IMR-90 (cell line): ENCODE measurements at regions not wholly inside any gene's neighbourhood (a gene's known extent, or its start where the extent isn't known, plus 50 kb on each side); places are given as distances from the start of the nearest gene placed in this dataset.

ENCODE experiments used
- ATAC-seq: fragments of 200-7000 bp; cut with Tn5 transposase; 2 replicates; pipeline ENCODE4 v1.9.1; 2020; ENCODE audit warnings: low read depth, mild to moderate bottlenecking, moderate library complexity
- BruUV-seq: library from RNA; stranded (reverse); fragments of 400-500 nt; replicated peaks from 2 replicates; lab custom pipeline; 2021; lab: Mats Ljungman, UMichigan
- CTCF ChIA-PET: fragments of 300-600 bp; formaldehyde crosslinking; extraction: SDS; loops from one replicate; lab custom pipeline; 2021; ENCODE audit warnings: antibody characterized with exemption; lab: Yijun Ruan, JAX
- POLR2A ChIA-PET: fragments of 300-600 bp; sonication (Branson Sonifier 250); formaldehyde crosslinking; loops from one replicate; lab custom pipeline; 2022; ENCODE audit warnings: antibody characterized with exemption; ENCODE audit not compliant: unreplicated experiment; lab: Charles Lee
- DNase-seq: peaks from one replicate; pipeline ENCODE4 v3.0.0; 2013
- H2AFZ ChIP-seq: replicated peaks from 2 replicates; pipeline ENCODE3; 2013; ENCODE audit warnings: low read length, mild to moderate bottlenecking; ENCODE audit not compliant: poor library complexity
- H2AK5ac ChIP-seq: 2 replicates; pipeline ENCODE4 v1.6.1; 2013; ENCODE audit warnings: low read depth, low read length, inconsistent platforms
- H2AK9ac ChIP-seq: replicated peaks from 2 replicates; pipeline ENCODE3; 2013; ENCODE audit warnings: mild to moderate bottlenecking, low read depth, low read length, moderate library complexity; ENCODE audit not compliant: poor library complexity
- H2BK120ac ChIP-seq: 2 replicates; pipeline ENCODE4 v1.6.1; 2013; ENCODE audit warnings: low read depth, low read length, inconsistent platforms
- H2BK15ac ChIP-seq: 3 replicates; pipeline ENCODE4 v1.6.1; 2013; ENCODE audit warnings: low read depth, low read length, inconsistent platforms
- H2BK20ac ChIP-seq: 2 replicates; pipeline ENCODE4 v1.6.1; 2013; ENCODE audit warnings: low read depth, mild to moderate bottlenecking, inconsistent platforms, low read length, moderate library complexity
- H2BK5ac ChIP-seq: 2 replicates; pipeline ENCODE4 v1.6.1; 2013; ENCODE audit warnings: mild to moderate bottlenecking, low read depth, low read length, inconsistent platforms; ENCODE audit not compliant: poor library complexity, severe bottlenecking
- H3K14ac ChIP-seq: replicated peaks from 2 replicates; pipeline ENCODE4 v1.6.1; 2013; ENCODE audit warnings: low read depth, low read length, inconsistent platforms
- H3K18ac ChIP-seq: 2 replicates; pipeline ENCODE4 v1.6.1; 2013; ENCODE audit warnings: low read depth, low read length, control low read depth
- H3K23ac ChIP-seq: 2 replicates; pipeline ENCODE4 v1.6.1; 2013; ENCODE audit warnings: low read depth, low read length, inconsistent platforms
- H3K27ac ChIP-seq: 2 replicates; pipeline ENCODE4 v1.5.1; 2013; ENCODE audit warnings: mild to moderate bottlenecking, control low read depth, low read length; ENCODE audit not compliant: insufficient read depth
- H3K27me3 ChIP-seq: 2 replicates; pipeline ENCODE4 v1.6.1; 2013; ENCODE audit warnings: low read length; ENCODE audit not compliant: control insufficient read depth, insufficient read depth
- H3K36me3 ChIP-seq: 2 replicates; pipeline ENCODE4 v1.6.1; 2013; ENCODE audit warnings: low read length, mixed read lengths; ENCODE audit not compliant: control insufficient read depth, insufficient read depth
- H3K4ac ChIP-seq: 2 replicates; pipeline ENCODE4 v1.6.1; 2013; ENCODE audit warnings: low read depth, low read length, inconsistent platforms
- H3K4me1 ChIP-seq: 2 replicates; pipeline ENCODE4 v1.6.1; 2013; ENCODE audit warnings: low read length, mixed read lengths; ENCODE audit not compliant: control insufficient read depth, insufficient read depth
- H3K4me2 ChIP-seq: 2 replicates; pipeline ENCODE4 v1.6.1; 2013; ENCODE audit warnings: low read depth, mild to moderate bottlenecking, control low read depth, low read length, moderate library complexity
- H3K4me3 ChIP-seq: 2 replicates; pipeline ENCODE4 v1.5.1; 2013; ENCODE audit warnings: low read depth, mild to moderate bottlenecking, control low read depth, low read length, moderate library complexity; ENCODE audit not compliant: insufficient read depth
- H3K56ac ChIP-seq: 2 replicates; pipeline ENCODE4 v1.6.1; 2013; ENCODE audit warnings: low read length, inconsistent platforms; ENCODE audit not compliant: insufficient read depth; ENCODE audit errors: extremely low read depth
- H3K79me1 ChIP-seq, 2 experiments: 2 replicates each; pipeline ENCODE4 v1.6.1; 2013; ENCODE audit warnings: low read length in 2 of 2, inconsistent platforms in 1 of 2, low read depth in 1 of 2
- H3K9ac ChIP-seq: 2 replicates; pipeline ENCODE4 v1.6.1; 2013; ENCODE audit warnings: low read depth, low read length, control low read depth
- H3K9me1 ChIP-seq: 2 replicates; pipeline ENCODE4 v1.6.1; 2013; ENCODE audit warnings: low read length, inconsistent platforms; ENCODE audit not compliant: insufficient read depth
- H3K9me3 ChIP-seq: 2 replicates; pipeline ENCODE4 v1.6.1; 2013; ENCODE audit warnings: low read length; ENCODE audit not compliant: control insufficient read depth, insufficient read depth
- H4K20me1 ChIP-seq: 2 replicates; pipeline ENCODE4 v1.6.1; 2013; ENCODE audit warnings: low read length, inconsistent platforms; ENCODE audit not compliant: insufficient read depth
- H4K5ac ChIP-seq: 2 replicates; pipeline ENCODE4 v1.6.1; 2013; ENCODE audit warnings: mild to moderate bottlenecking, low read depth, low read length, control low read depth
- H4K8ac ChIP-seq, 2 experiments: 2 replicates each; pipeline ENCODE4 v1.6.1; 2013; ENCODE audit warnings: low read depth in 2 of 2, low read length in 2 of 2, control low read depth in 1 of 2, inconsistent platforms in 1 of 2
- H4K91ac ChIP-seq: 2 replicates; pipeline ENCODE4 v1.6.1; 2013; ENCODE audit warnings: low read depth, low read length, inconsistent platforms; ENCODE audit not compliant: insufficient read depth
- BHLHE40 ChIP-seq: fragments of 150-350 bp; IDR thresholded peaks from 2 replicates; pipeline ENCODE4 v1.6.1; 2016; ENCODE audit warnings: mild to moderate bottlenecking, low read depth, low read length
- CHD1 ChIP-seq: IDR thresholded peaks from 2 replicates; pipeline ENCODE4 v1.6.1; 2012; ENCODE audit warnings: low read depth, low read length, improper control_type of control experiment
- MAZ ChIP-seq: IDR thresholded peaks from 2 replicates; pipeline ENCODE4 v1.6.1; 2012; ENCODE audit warnings: low read depth, mild to moderate bottlenecking, low read length, improper control_type of control experiment, moderate library complexity, borderline replicate concordance
- NFE2L2 ChIP-seq: fragments of 150-350 bp; IDR thresholded peaks from 2 replicates; pipeline ENCODE4 v1.6.1; 2016; ENCODE audit warnings: low read depth, mild to moderate bottlenecking, low read length
- RAD21 ChIP-seq: IDR thresholded peaks from 2 replicates; pipeline ENCODE4 v1.6.1; 2012; ENCODE audit warnings: low read length, improper control_type of control experiment
- RFX5 ChIP-seq: IDR thresholded peaks from 2 replicates; pipeline ENCODE4 v1.8.0; 2012; ENCODE audit warnings: low read depth, mild to moderate bottlenecking, low read length, moderate library complexity
- WGBS, 2 experiments: methylation state at CpG; one replicate each; pipeline versions ENCODE4 v1.1.5 to v1.1.7; 2013; ENCODE audit warnings: missing lambda C conversion rate in 2 of 2; ENCODE audit not compliant: insufficient read length in 1 of 2; ENCODE audit errors: extremely low coverage in 2 of 2; 5-methylcytosine and 5-hydroxymethylcytosine counted together
- dilution Hi-C: fragments of 300-500 bp; cut with HindIII; formaldehyde crosslinking; loops from one replicate; pipeline ENCODE4 v1.14.3; 2018; ENCODE audit warnings: low sequenced_read_pairs; ENCODE audit not compliant: unreplicated experiment
- in situ Hi-C: fragments of 300-500 bp; cut with MboI; formaldehyde crosslinking; loops from 3 replicates; pipeline ENCODE4 v1.14.3; 2019; ENCODE audit warnings: low sequenced_read_pairs, inconsistent platforms, mixed read lengths
- intact Hi-C: fragments of 100-400 bp; cut with micrococcal nuclease; formaldehyde crosslinking; loops from 2 replicates; pipeline ENCODE4 v1.10.0; 2022
- TF ChIP-seq, protein P1 (sequence below): fragments of 150-350 bp; IDR thresholded peaks from 2 replicates; pipeline ENCODE4 v1.6.1; 2016; ENCODE audit warnings: low read depth, mild to moderate bottlenecking, low read length, moderate library complexity, borderline replicate concordance
- TF ChIP-seq, protein P2 (sequence below): fragments of 150-350 bp; IDR thresholded peaks from 2 replicates; pipeline ENCODE4 v1.6.1; 2017; ENCODE audit warnings: mild to moderate bottlenecking, antibody characterized with exemption, low read length, low read depth

DNA sequence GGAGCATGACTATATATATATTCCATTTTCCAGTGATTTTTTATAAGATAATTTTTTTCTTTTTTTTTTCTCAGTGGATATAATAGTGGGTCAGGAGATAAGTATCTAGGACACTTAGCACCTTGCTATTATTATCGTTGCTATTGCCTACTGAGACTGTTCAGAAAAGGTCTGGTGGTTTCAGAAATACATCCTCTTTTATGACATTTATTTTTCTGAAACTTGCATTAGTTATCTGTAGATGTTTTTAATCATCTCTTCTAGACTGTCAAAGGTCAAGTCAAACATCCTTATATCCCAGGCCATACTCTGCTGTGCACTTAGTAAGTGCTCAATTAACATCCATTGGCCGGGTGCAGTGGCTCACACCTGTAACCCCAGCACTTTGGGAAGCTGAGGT is 72.9 kb upstream of the MED14 start:
- Histone ChIP-seq H2BK5ac (no peak overlapping the region), H3K27ac (no peak overlapping the region), H4K20me1 (no peaks in the 10 kb centered on the region), H3K4ac (no peak overlapping the region), H3K9ac (no peak overlapping the region), H3K9me3 (no peaks in the 10 kb centered on the region), H2BK120ac (no peak overlapping the region), H2AK5ac (no peak overlapping the region), H3K23ac (no peak overlapping the region), H3K27me3 (peaks cover 5% of the 10 kb centered on the region), H2BK15ac (no peak overlapping the region), H2BK20ac (no peak overlapping the region), H3K36me3 (no peaks in the 10 kb centered on the region), H4K5ac (no peak overlapping the region), H4K91ac (no peak overlapping the region), H3K18ac (no peak overlapping the region), H2AK9ac (no peak overlapping the region), H4K8ac (no peak overlapping the region), H3K56ac (no peak overlapping the region), H3K79me1 (no peaks in the 10 kb centered on the region), H2AFZ (no peak overlapping the region), H3K4me2 (no peak overlapping the region), H3K9me1 (no peaks in the 10 kb centered on the region), H3K4me3 (no peak overlapping the region), H3K14ac (no peak overlapping the region), H3K4me1 (no peaks in the 10 kb centered on the region; the same call in 1 of the 2 replicates)
- ATAC-seq: no peak
- ChIA-PET CTCF (no interaction called here), POLR2A (no interaction called here)
- intact Hi-C loops (no loop called here), dilution Hi-C loops (no loop called here), in situ Hi-C loops (no loop called here)
- no TSS peak for BruUV-seq
- TF ChIP-seq MAZ: no peak
- no peak for TF ChIP-seq RFX5
- TF ChIP-seq, protein P1, sequence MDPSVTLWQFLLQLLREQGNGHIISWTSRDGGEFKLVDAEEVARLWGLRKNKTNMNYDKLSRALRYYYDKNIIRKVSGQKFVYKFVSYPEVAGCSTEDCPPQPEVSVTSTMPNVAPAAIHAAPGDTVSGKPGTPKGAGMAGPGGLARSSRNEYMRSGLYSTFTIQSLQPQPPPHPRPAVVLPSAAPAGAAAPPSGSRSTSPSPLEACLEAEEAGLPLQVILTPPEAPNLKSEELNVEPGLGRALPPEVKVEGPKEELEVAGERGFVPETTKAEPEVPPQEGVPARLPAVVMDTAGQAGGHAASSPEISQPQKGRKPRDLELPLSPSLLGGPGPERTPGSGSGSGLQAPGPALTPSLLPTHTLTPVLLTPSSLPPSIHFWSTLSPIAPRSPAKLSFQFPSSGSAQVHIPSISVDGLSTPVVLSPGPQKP: no peak
- TF ChIP-seq CHD1: no peak
- no peak for TF ChIP-seq NFE2L2
- TF ChIP-seq, protein P2, sequence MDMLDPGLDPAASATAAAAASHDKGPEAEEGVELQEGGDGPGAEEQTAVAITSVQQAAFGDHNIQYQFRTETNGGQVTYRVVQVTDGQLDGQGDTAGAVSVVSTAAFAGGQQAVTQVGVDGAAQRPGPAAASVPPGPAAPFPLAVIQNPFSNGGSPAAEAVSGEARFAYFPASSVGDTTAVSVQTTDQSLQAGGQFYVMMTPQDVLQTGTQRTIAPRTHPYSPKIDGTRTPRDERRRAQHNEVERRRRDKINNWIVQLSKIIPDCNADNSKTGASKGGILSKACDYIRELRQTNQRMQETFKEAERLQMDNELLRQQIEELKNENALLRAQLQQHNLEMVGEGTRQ: no peak
- TF ChIP-seq RAD21: no peak
- no peak for TF ChIP-seq BHLHE40
- DNase-seq: no peak
- no CpG with 5 or more reads among the region's 2 CpGs for WGBS, 2 experiments
